NCI-H2029 treated with DMSO at 0.1 percent for 48 hours (cell line): ENCODE measurements at regions not wholly inside any gene's neighbourhood (a gene's known extent, or its start where the extent isn't known, plus 50 kb on each side); places are given as distances from the start of the nearest gene placed in this dataset.
"Not testable (repeated sequence)": the region's sequence is repeated elsewhere in the genome, so short reads cannot be mapped to it uniquely, and the experiment has no call there.

Experiments
- DNase-seq: peaks from one replicate; lab custom pipeline; 2025; lab: John Stamatoyannopoulos, UW

- no peak for DNase-seq
Measured at GRCh38 chr3:161914703-161915417, 418.3 kb downstream of the OTOL1 start.

DNA sequence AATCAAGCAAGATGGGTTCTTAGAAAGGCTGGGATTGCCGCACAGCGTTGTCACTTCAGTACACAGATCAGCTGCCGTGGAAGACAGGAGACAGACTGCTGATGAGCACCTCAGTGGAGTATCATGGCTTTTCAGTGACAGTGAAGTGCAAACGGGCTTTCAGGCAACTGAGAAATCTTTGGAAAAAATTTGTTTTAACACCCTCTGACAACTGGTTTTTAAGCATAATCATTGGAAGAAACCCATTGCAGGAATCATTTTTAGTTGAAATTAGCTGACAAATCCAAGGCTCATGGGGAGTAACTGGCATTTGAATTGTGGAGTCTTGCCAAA, 418.8 kb downstream of the OTOL1 start:
- DNase-seq, result no peak

DNA sequence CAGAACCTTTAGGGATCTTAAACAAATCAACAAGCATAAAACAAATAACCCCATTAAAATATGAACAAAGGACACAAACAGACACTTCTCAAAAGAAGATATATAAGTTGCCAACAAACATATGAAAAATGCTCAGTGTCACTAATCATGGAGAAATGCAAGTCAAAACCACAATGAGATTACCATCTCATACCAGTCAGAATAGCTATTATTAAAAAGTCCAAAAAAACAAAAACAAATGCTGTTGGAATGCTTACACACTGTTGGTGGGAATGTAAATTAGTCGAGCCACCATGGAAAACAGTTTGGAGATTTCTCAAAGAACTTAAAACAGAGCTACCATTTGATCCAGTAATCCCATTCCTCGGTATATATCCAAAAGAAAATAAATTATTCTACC, 423.6 kb downstream of the OTOL1 start:
- no peak for DNase-seq

DNA sequence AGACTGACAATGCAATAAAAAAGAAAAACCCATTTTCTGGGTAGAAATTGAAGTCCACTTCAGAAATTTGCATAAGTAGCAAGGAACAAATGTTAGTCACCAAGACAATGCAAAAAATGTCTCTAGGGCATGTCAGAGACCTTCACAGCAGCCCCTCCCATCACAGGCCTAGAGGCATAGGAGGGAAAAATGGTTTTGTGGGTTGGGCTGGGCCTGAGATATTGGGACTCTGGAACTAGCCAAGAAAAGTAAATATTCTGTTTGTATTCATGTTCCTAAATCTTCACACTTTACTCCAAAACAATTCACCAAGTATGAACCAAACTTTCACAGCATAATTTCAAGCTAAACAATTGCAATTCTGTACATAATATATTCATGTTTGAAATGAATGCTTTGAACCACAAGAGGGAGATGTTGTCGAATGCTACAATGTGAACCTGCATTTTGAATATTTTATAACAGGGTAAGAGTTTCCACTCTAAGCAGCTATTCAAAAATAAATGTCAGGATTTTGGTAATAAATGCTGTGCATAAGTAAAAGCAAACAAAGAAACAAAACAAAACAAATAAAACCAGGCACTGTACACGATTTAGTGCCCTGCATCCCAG, 429.2 kb downstream of the OTOL1 start:
- DNase-seq, result no peak

- DNase-seq, result no peak
Measured at GRCh38 chr3:161927131-161927530, 430.5 kb downstream of the OTOL1 start.

GRCh38 chr3:161939918-161940620, 443.5 kb downstream of the OTOL1 start:
- DNase-seq, result no peak

GRCh38 chr3:161940621-161940965, 444.0 kb downstream of the OTOL1 start:
- DNase-seq, result no peak

DNA sequence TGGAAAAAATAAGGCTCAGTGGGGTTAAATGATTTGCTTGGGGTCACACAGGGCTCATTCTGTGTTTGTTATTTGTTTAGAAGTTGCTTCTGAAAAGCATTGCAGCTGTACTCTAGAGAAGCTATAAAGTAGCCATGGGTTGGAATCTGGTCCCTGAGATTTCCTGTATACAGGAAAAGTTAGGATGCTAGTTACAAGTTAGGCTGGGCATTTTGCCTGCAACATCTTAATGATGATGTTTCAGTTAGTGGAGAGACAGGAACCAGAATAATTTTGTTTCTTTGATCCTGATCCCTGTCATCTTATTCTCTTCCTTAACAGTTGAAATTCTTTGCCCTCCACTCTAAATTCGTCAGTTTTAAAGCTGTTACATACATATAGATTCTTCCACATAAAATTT, 445.3 kb downstream of the OTOL1 start:
- no peak for DNase-seq

DNA sequence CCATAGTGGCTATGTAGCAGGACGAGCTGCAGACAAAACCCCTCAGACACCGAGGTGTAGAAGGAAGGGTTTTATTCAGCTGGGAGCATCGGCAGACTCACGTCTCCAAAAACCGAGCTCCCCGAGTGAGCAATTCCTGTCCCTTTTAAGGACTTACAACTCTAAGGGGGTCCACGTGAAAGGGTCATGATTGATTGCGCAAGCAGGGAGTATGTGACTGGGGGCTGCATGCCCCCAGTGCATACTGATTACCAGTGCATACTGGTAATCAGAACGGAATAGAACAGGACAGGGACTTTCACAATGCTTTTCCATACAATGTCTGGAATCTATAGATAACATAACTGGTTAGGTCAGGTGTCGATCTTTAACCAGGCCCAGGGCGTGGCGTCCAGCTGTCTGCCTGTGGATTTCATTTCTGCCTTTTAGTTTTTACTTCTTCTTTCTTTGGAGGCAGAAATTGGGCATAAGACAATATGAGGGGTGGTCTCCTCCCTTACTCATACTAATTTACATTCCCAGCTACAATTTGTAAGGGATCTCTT, 447.3 kb downstream of the OTOL1 start:
- not testable (repeated sequence) for DNase-seq

DNA sequence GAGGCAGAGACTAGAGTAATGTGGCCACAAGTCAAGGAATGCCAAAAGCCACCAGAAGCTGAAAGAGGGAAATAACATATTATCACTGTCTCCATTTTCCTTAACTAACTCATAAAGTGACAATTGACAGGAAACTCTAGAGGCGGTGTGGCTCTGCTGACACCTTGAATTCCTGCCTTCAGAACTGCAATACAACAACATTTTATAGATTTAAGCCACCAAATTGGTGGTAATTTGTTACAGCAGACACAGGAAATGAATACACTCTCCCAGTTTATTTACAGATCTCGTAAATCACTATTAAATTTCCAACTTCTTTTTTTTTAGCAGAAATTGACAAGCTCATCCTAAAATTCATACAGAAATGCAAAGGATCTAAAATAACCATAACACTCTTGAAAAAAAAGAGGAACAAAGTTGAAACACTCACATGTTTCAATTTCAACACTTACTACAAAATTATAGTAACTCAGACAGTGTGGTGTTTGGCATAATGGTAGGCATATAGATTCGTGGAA, 449.9 kb downstream of the OTOL1 start:
- no peak for DNase-seq

GRCh38 chr3:161950318-161950868, 453.8 kb downstream of the OTOL1 start:
- no peak for DNase-seq

DNA sequence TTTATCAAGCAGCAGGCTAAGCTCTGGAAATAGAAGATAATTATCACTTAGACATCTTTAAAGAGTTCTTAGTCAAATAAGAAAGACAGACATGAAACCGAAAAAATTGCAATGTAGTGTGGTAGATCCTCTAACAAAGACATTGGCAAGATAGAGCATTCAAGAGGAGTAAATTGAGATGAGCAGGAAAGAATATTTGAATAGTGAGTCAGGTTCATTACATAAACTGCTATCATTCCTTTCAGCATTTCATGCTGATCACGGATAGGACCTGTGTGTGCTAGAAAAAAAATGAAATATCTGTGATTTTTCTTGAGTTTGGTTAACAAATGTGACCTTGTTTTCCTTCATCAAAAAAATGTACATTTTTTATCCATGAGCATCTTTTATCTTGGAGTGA, 460.9 kb downstream of the OTOL1 start:
- no peak for DNase-seq

- DNase-seq, result no peak
Measured at GRCh38 chr3:161964857-161965256, 468.2 kb downstream of the OTOL1 start.

DNA sequence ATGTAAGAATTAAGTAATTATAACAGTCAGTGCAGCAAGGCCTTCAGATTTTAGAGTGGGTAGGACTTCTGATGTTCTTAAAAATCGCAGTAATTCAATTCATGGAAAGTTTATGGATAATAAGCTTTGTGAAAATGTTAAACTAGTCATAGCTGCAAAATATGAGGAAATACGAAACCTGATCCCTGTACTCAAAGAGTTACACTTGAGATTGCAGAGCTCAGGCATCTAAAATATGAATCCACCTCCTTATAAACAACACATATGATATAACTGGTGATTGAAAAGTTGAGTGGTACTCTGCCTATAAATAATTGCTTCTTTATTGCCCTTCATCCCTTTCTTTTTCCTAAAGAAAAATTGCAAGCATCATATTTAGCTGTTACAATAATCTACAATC, 473.3 kb downstream of the OTOL1 start:
- DNase-seq, result no peak

DNA sequence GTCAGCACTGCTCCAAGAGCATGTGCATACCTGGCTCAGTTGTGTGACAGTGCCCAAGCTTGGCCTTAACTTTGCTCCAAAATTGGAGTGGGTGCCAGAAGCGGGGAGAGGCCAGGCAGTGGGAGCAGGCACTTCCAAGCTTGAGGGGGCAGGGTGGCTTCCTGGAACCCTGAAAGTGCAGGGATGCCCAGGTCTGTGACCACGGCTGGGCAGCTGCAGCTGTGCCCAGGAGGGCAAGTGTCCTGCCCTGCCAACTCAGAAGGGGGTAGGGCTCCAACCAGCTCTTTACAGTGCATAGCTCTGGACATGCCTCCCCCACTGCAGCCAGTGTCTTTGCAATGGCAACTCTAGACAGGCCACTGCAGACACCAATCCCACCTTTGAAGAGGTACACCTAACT, 478.6 kb downstream of the OTOL1 start:
- no peak for DNase-seq

- no peak for DNase-seq
Measured at GRCh38 chr3:161977063-161977462, 480.5 kb downstream of the OTOL1 start.

DNA sequence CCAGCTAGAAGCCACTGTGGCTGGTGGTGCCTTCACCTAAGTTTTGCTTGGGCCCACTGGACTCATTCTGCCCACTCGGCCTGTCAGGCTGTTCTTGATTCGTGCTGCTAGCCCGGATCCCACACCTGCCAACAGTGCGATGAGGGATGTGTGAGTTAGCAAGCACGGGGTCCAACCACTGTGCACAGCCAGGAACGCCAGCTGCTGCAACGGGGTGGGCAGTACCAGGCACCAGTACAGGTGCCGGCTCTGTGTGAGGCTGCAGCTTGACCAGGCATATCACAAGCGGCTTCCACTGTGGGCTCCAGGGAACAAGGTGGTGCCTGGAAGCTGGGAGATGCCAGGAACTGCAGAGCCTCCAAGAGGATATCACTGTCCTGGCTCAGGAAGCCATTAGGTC, 481.2 kb downstream of the OTOL1 start:
- DNase-seq, result no peak

- no peak for DNase-seq
Measured at GRCh38 chr3:161987933-161988332, 491.3 kb downstream of the OTOL1 start.

DNA sequence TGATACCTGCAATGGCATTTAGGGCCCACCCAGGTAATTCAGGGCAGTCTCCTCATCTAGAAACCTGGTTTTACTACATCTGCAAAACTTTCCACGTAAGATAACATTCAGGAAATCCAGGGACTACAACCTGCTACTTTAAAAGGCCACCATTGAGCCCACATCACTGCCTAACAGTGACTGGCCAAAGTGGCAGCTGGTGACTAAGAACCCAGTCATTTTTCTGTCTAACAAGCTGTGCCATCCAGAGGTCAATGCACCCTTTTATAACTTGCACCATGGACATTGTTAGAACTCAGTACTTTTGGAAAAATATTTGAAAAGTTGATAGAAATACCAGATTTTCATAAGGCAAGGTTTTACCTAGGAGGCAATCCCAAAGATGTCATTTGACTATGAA, 492.4 kb downstream of the OTOL1 start:
- no peak for DNase-seq

- no peak for DNase-seq
Measured at GRCh38 chr3:161990036-161990435, 493.4 kb downstream of the OTOL1 start.

GRCh38 chr3:161991901-161992540, 495.4 kb downstream of the OTOL1 start:
- DNase-seq, result no peak

- no peak for DNase-seq
Measured at GRCh38 chr3:161999846-162000245, 503.2 kb downstream of the OTOL1 start.
